T-helper 17 cell (primary cell): ENCODE measurements at regions not wholly inside any gene's neighbourhood (a gene's known extent, or its start where the extent isn't known, plus 50 kb on each side); places are given as distances from the start of the nearest gene placed in this dataset.
"Not testable (repeated sequence)": the region's sequence is repeated elsewhere in the genome, so short reads cannot be mapped to it uniquely, and the experiment has no call there.

Experiments used
- ATAC-seq: fragments of 150-1000 bp; cut with Tn5 transposase; 2 replicates; pipeline ENCODE4 v1.10.0; 2021; ENCODE audit warnings: mild to moderate bottlenecking, moderate library complexity
- DNase-seq, 3 donors: peaks; one replicate each; pipeline versions ENCODE4 v3.0.0 to v3.0.0-alpha.2; 2020 to 2021
- H3K9me3 ChIP-seq: one replicate; pipeline ENCODE4 v1.7.0; 2013; ENCODE audit warnings: low read length, mild to moderate bottlenecking; ENCODE audit not compliant: control insufficient read depth, poor library complexity, severe bottlenecking
- H3K27ac Mint-ChIP-seq: one replicate; pipeline ENCODE4 v1.8.0; 2022; ENCODE audit warnings: mild to moderate bottlenecking, moderate library complexity, mixed read lengths
- H3K27me3 Mint-ChIP-seq: one replicate; pipeline ENCODE4 v1.8.0; 2022; ENCODE audit warnings: mixed read lengths
- H3K36me3 Mint-ChIP-seq: one replicate; pipeline ENCODE4 v1.8.0; 2022; ENCODE audit warnings: low read depth, mixed read lengths
- H3K4me1 Mint-ChIP-seq: one replicate; pipeline ENCODE4 v1.8.0; 2022; ENCODE audit warnings: mild to moderate bottlenecking, mixed read lengths
- H3K4me3 Mint-ChIP-seq: one replicate; pipeline ENCODE4 v1.8.0; 2022; ENCODE audit warnings: mild to moderate bottlenecking, moderate library complexity, mixed read lengths

- not testable (repeated sequence) for H3K27me3 Mint-ChIP-seq, H3K4me1 Mint-ChIP-seq, ATAC-seq, H3K4me3 Mint-ChIP-seq, H3K27ac Mint-ChIP-seq, H3K36me3 Mint-ChIP-seq, DNase-seq, H3K9me3 ChIP-seq
These were observed 144.7 kb upstream of the CRYM start for GRCh38 chr16:21422824-21423223.

GRCh38 chr16:21404699-21405098 is 126.6 kb upstream of the CRYM start:
- not testable (repeated sequence) for DNase-seq, H3K9me3 ChIP-seq, H3K4me1 Mint-ChIP-seq, ATAC-seq, H3K36me3 Mint-ChIP-seq, H3K27ac Mint-ChIP-seq, H3K27me3 Mint-ChIP-seq, H3K4me3 Mint-ChIP-seq

DNA sequence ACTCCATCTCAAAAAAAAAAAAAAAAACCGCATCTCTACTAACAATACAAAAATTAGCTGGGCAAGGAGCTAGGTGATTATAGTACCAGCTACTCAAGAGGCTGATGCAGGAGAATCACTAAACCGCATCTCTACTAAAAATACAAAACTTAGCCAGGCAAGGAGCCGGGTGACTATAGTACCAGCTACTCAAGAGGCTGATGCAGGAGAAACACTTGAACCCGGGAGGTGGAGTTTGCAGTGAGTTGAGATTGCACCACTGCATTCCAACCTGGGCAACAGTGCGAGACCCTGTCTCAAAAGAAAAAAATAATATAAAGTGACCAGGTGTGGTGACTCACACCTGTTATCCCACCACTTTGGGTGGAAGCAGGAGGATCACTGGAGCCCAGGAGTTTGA is 119.8 kb upstream of the CRYM start:
- H3K27me3 Mint-ChIP-seq, H3K4me3 Mint-ChIP-seq, H3K36me3 Mint-ChIP-seq, H3K9me3 ChIP-seq, DNase-seq, H3K27ac Mint-ChIP-seq, ATAC-seq, H3K4me1 Mint-ChIP-seq: not testable (repeated sequence)

GRCh38 chr16:21396545-21396944 is 118.5 kb upstream of the CRYM start:
- H3K36me3 Mint-ChIP-seq, H3K9me3 ChIP-seq, H3K4me3 Mint-ChIP-seq, DNase-seq, ATAC-seq, H3K27me3 Mint-ChIP-seq, H3K4me1 Mint-ChIP-seq, H3K27ac Mint-ChIP-seq: not testable (repeated sequence)

GRCh38 chr16:21390634-21391033 is 112.5 kb upstream of the CRYM start:
- not testable (repeated sequence) for H3K9me3 ChIP-seq, H3K4me1 Mint-ChIP-seq, H3K27ac Mint-ChIP-seq, H3K27me3 Mint-ChIP-seq, ATAC-seq, H3K4me3 Mint-ChIP-seq, DNase-seq, H3K36me3 Mint-ChIP-seq

GRCh38 chr16:21389860-21390259 is 111.8 kb upstream of the CRYM start:
- not testable (repeated sequence) for H3K27me3 Mint-ChIP-seq, H3K27ac Mint-ChIP-seq, H3K36me3 Mint-ChIP-seq, H3K4me3 Mint-ChIP-seq, H3K4me1 Mint-ChIP-seq, ATAC-seq, H3K9me3 ChIP-seq, DNase-seq

DNA sequence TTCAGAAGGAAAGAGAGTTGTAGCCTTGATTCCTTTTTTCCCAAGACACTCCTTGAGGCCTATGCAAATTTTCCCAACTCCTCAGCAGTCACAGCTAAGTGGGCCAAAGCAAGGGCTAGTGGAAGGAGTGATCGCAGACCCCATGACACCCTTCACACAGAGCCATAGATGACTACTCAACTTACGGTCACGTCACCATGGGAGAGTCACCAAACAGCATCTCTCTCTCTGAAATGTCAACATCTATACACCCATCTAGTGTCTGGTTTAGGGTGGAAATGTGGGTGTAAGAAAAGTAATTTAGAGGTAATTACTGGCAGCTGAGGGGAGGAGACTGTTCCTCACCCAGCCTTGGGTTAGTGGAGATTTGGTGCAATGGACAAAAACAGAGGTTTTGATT is 109.7 kb upstream of the CRYM start:
- DNase-seq, H3K4me1 Mint-ChIP-seq, H3K36me3 Mint-ChIP-seq, H3K27me3 Mint-ChIP-seq, H3K27ac Mint-ChIP-seq, H3K4me3 Mint-ChIP-seq, ATAC-seq, H3K9me3 ChIP-seq: not testable (repeated sequence)

GRCh38 chr16:21386201-21386915 is 108.3 kb upstream of the CRYM start:
- DNase-seq, H3K27ac Mint-ChIP-seq, H3K4me1 Mint-ChIP-seq, H3K27me3 Mint-ChIP-seq, H3K4me3 Mint-ChIP-seq, H3K36me3 Mint-ChIP-seq, H3K9me3 ChIP-seq, ATAC-seq: not testable (repeated sequence)

DNA sequence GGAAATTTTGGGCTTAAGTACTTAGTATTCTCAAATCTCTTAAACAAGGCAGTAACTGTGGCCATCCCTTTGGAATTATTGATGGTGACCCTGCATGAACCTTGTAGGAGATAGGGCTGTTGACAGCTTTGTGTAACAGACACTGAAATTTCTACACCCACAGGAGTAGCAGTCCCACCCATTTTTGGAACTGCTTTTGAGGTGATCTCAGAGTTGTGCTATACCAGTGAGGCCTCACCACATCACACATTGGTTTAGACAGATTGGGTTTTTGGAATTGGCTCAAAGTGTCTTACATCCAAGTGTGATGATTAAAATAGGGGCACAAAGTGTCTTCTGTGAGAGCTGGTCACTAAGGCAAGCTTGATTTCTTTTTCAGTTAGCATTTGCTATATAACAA is 105.6 kb upstream of the CRYM start:
- H3K27ac Mint-ChIP-seq, ATAC-seq, DNase-seq, H3K27me3 Mint-ChIP-seq, H3K4me1 Mint-ChIP-seq, H3K9me3 ChIP-seq, H3K36me3 Mint-ChIP-seq, H3K4me3 Mint-ChIP-seq: not testable (repeated sequence)

DNA sequence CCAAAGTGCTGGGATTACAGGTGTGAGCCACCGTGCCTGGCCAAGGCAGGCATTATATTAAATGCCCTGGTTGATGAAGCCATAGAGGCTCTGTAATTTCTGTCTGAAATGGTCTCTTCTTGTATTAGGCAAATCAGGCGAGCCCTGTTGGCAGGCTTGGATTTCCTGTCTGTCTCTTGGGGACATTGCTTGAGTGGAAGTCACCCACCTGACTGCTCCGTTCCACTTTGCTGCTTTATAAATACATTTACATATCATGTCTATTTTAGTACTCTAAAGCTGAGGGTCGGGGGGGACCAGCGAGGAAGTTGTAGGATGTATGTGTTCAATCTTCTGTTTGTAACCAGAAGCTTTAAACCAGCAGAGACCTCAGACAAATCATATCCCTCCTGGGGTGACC is 101.6 kb upstream of the CRYM start:
- not testable (repeated sequence) for H3K4me1 Mint-ChIP-seq, H3K4me3 Mint-ChIP-seq, H3K36me3 Mint-ChIP-seq, H3K9me3 ChIP-seq, H3K27ac Mint-ChIP-seq, H3K27me3 Mint-ChIP-seq, DNase-seq
- peak; percentile 62 for ATAC-seq

GRCh38 chr16:21376196-21376899 is 98.3 kb upstream of the CRYM start:
- H3K36me3 Mint-ChIP-seq, ATAC-seq, H3K4me3 Mint-ChIP-seq, H3K27ac Mint-ChIP-seq, DNase-seq, H3K9me3 ChIP-seq, H3K4me1 Mint-ChIP-seq, H3K27me3 Mint-ChIP-seq: not testable (repeated sequence)

- H3K27me3 Mint-ChIP-seq, H3K36me3 Mint-ChIP-seq, DNase-seq, H3K27ac Mint-ChIP-seq, ATAC-seq, H3K9me3 ChIP-seq, H3K4me3 Mint-ChIP-seq, H3K4me1 Mint-ChIP-seq: not testable (repeated sequence)
These were observed 97.2 kb upstream of the CRYM start for GRCh38 chr16:21375334-21375733.

DNA sequence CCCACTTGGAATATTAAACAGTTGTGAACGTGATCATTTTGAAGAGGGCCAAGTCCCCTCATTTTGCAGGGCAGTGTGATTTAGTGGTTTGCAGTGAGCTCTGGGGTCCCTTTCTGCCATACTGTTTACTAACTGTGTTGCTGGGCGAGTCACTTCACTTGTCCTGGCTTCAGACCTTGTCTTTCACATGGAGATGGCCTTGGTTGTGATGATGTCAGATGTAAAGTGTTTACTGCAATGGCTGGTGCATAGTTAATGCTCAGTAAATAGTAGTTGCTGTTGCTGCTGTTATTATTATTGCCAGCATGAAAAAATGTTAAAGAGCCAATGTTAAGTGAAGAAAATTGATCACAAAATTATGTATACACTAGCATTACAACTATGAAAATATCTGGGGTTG is 95.4 kb upstream of the CRYM start:
- not testable (repeated sequence) for ATAC-seq, H3K4me3 Mint-ChIP-seq, H3K9me3 ChIP-seq, H3K4me1 Mint-ChIP-seq, DNase-seq, H3K27me3 Mint-ChIP-seq, H3K27ac Mint-ChIP-seq, H3K36me3 Mint-ChIP-seq

DNA sequence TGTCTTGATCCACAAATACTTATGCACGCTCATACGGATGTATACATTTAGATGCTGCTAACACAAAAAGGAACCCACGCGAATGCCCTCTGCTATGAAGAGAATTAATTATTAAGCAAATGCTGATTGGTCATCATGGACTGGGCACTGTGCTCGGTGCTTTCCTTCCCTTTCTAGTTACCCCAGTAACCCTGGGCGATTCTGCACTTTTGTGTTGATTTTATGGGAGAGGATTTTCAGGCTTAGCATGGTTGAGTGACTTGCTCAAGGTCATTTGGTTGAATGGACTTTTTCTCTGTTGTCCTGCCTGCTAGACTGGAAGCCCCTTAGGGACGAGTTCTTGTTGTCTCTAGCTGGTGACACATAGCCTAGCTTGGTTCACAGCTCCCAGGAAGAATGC is 94.8 kb upstream of the CRYM start:
- H3K27me3 Mint-ChIP-seq, H3K27ac Mint-ChIP-seq, DNase-seq: not testable (repeated sequence)

More for the DNA sequence above, 94.8 kb upstream of the CRYM start:
- not testable (repeated sequence) for H3K36me3 Mint-ChIP-seq, H3K9me3 ChIP-seq, H3K4me1 Mint-ChIP-seq, H3K4me3 Mint-ChIP-seq, ATAC-seq
